ENCODE measurements at regions not wholly inside any gene's neighbourhood (a gene's known extent, or its start where the extent isn't known, plus 50 kb on each side); places are given as distances from the start of the nearest gene placed in this dataset.

DNA sequence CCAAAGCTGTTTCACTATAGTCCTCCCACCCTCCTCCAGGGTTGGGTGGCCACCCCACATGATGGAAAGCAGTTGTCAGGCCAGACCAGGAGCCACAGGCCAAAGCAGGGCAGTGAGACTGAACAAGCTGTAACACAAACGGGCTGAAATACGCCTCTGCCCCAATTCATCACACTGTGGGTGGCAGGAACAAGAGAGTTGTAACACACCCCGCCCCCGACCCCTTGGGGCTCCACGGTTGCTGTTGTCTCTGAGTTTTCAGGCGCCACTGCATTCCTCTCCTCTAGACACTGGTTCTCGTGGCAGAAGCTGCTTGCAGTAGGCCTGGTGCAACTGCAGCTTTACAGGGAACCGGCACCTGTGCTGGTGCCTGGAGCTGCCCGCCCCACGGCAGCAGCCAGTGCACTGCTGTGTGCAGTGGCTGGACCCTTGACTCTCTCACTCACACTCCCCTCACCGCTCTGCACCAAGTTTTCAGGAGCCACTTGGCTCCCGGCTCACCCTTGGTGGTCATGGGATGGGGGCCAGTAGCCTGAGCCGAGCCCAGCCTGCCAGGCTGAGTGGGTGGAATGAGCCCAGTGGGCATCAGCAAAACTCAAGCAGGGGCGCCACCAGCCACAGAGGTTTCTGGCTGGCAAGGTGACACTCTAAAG lies 1314.5 kb upstream of the MIR17HG start:
- TF ChIP-seq, protein P1, sequence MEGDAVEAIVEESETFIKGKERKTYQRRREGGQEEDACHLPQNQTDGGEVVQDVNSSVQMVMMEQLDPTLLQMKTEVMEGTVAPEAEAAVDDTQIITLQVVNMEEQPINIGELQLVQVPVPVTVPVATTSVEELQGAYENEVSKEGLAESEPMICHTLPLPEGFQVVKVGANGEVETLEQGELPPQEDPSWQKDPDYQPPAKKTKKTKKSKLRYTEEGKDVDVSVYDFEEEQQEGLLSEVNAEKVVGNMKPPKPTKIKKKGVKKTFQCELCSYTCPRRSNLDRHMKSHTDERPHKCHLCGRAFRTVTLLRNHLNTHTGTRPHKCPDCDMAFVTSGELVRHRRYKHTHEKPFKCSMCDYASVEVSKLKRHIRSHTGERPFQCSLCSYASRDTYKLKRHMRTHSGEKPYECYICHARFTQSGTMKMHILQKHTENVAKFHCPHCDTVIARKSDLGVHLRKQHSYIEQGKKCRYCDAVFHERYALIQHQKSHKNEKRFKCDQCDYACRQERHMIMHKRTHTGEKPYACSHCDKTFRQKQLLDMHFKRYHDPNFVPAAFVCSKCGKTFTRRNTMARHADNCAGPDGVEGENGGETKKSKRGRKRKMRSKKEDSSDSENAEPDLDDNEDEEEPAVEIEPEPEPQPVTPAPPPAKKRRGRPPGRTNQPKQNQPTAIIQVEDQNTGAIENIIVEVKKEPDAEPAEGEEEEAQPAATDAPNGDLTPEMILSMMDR (IDR thresholded peaks at IDR 0.05; ENCODE audit: insufficient read depth, low read length): no peak
- TF ChIP-seq SPI1 (IDR thresholded peaks at IDR 0.05; ENCODE audit: borderline replicate concordance, low read depth): no peak
